ENCODE measurements at regions not wholly inside any gene's neighbourhood (a gene's known extent, or its start where the extent isn't known, plus 50 kb on each side); places are given as distances from the start of the nearest gene placed in this dataset.

GRCh38 chr1:67890857-67891256 lies 57.6 kb upstream of the GNG12 start:
- Mint-ChIP-seq H3K4me1 (ENCODE audit: low read depth) (peaks cover 6% of the 10 kb centered on the region), H3K27ac (no peak overlapping the region), H3K4me3 (no peak overlapping the region), H3K36me3 (ENCODE audit: insufficient read depth in 2 of 2) (no peaks in the 10 kb centered on the region), H3K27me3 (ENCODE audit: low read depth) (peaks cover 24% of the 10 kb centered on the region), H3K9me3 (no peaks in the 10 kb centered on the region)
- DNase-seq (no peak), ATAC-seq (replicated peaks in 1 of 2) (no peak)

GRCh38 chr1:67889953-67890567 lies 56.8 kb upstream of the GNG12 start:
- Mint-ChIP-seq H3K4me3 (peak overlapping the region in 1 of 2 donors; percentile 8), H3K4me1 (ENCODE audit: low read depth) (peaks cover 6% of the 10 kb centered on the region), H3K9me3 (no peaks in the 10 kb centered on the region), H3K36me3 (ENCODE audit: insufficient read depth in 2 of 2) (no peaks in the 10 kb centered on the region), H3K27me3 (ENCODE audit: low read depth) (peaks cover 27% of the 10 kb centered on the region), H3K27ac (no peak overlapping the region)
- ATAC-seq (replicated peaks in 1 of 2) = peak; percentile 65 to 69
- DNase-seq = peak; percentile 16 to 17

- no peaks in the 10 kb centered on the region for H3K36me3 Mint-ChIP-seq (ENCODE audit: insufficient read depth in 2 of 2)
- DNase-seq (no peak), ATAC-seq (replicated peaks in 1 of 2) (no peak)
- no peak overlapping the region for H3K4me3 Mint-ChIP-seq
- no peaks in the 10 kb centered on the region for H3K9me3 Mint-ChIP-seq
- H3K4me1 Mint-ChIP-seq (ENCODE audit: low read depth) = peaks cover 6% of the 10 kb centered on the region
- no peak overlapping the region for H3K27ac Mint-ChIP-seq
- peaks cover 33% of the 10 kb centered on the region for H3K27me3 Mint-ChIP-seq (ENCODE audit: low read depth)
Measured at GRCh38 chr1:67889466-67889865, 56.2 kb upstream of the GNG12 start.

GRCh38 chr1:67888216-67889106 lies 55.2 kb upstream of the GNG12 start:
- ATAC-seq (replicated peaks in 1 of 2) = no peak
- H3K4me3 Mint-ChIP-seq = no peak overlapping the region
- DNase-seq = no peak
- H3K9me3 Mint-ChIP-seq = no peaks in the 10 kb centered on the region
- H3K27me3 Mint-ChIP-seq (ENCODE audit: low read depth) = peaks cover 33% of the 10 kb centered on the region
- peaks cover 6% of the 10 kb centered on the region for H3K4me1 Mint-ChIP-seq (ENCODE audit: low read depth)
- H3K36me3 Mint-ChIP-seq (ENCODE audit: insufficient read depth in 2 of 2) = no peaks in the 10 kb centered on the region
- no peak overlapping the region for H3K27ac Mint-ChIP-seq

GRCh38 chr1:67887146-67887545 lies 53.9 kb upstream of the GNG12 start:
- no peaks in the 10 kb centered on the region for H3K9me3 Mint-ChIP-seq
- H3K27me3 Mint-ChIP-seq (ENCODE audit: low read depth) = peaks cover 26% of the 10 kb centered on the region
- no peak for ATAC-seq (replicated peaks in 1 of 2)
- no peak for DNase-seq
- no peak overlapping the region for H3K27ac Mint-ChIP-seq
- no peak overlapping the region for H3K4me3 Mint-ChIP-seq
- no peaks in the 10 kb centered on the region for H3K36me3 Mint-ChIP-seq (ENCODE audit: insufficient read depth in 2 of 2)
- H3K4me1 Mint-ChIP-seq (ENCODE audit: low read depth) = peaks cover 6% of the 10 kb centered on the region

GRCh38 chr1:67886076-67886475 lies 52.8 kb upstream of the GNG12 start:
- no peak for ATAC-seq (replicated peaks in 1 of 2)
- Mint-ChIP-seq H3K27me3 (ENCODE audit: low read depth) (peaks cover 15% of the 10 kb centered on the region), H3K27ac (no peak overlapping the region), H3K4me1 (ENCODE audit: low read depth) (peaks cover 6% of the 10 kb centered on the region), H3K36me3 (ENCODE audit: insufficient read depth in 2 of 2) (no peaks in the 10 kb centered on the region), H3K9me3 (no peaks in the 10 kb centered on the region), H3K4me3 (no peak overlapping the region)
- DNase-seq = no peak

DNA sequence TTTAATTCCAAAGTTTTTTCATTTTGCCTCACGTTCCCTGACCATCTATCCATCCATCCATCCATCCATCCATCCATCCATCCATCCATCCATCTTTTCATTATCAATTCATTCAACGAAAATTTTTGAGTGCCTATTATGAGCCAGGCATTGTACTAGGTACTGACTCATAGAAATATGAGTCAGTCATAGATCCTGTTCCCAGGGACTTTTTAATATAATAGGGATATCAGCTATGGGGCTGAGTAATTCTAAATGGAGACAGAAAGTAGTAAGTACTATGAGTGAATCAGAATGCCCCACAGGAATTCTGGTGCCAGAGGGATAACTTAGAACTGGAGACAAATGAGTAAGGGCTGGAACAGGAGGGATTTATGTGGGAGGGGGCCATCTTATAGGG lies 49.8 kb upstream of the GNG12 start:
- DNase-seq = no peak
- H3K9me3 Mint-ChIP-seq = no peaks in the 10 kb centered on the region
- H3K27ac Mint-ChIP-seq = no peak overlapping the region
- H3K36me3 Mint-ChIP-seq (ENCODE audit: insufficient read depth in 2 of 2) = no peaks in the 10 kb centered on the region
- no peak for ATAC-seq (replicated peaks in 1 of 2)
- H3K4me3 Mint-ChIP-seq = no peak overlapping the region
- peaks cover 9% of the 10 kb centered on the region for H3K27me3 Mint-ChIP-seq (ENCODE audit: low read depth)
- H3K4me1 Mint-ChIP-seq (ENCODE audit: low read depth) = no peaks in the 10 kb centered on the region

Measured in activated T-cell treated with anti-CD3 and anti-CD28 coated beads, Interleukin-2, amount 50 U/mL, for 72 hours (primary cell).